ENCODE measurements at regions not wholly inside any gene's neighbourhood (a gene's known extent, or its start where the extent isn't known, plus 50 kb on each side); places are given as distances from the start of the nearest gene placed in this dataset.

DNA sequence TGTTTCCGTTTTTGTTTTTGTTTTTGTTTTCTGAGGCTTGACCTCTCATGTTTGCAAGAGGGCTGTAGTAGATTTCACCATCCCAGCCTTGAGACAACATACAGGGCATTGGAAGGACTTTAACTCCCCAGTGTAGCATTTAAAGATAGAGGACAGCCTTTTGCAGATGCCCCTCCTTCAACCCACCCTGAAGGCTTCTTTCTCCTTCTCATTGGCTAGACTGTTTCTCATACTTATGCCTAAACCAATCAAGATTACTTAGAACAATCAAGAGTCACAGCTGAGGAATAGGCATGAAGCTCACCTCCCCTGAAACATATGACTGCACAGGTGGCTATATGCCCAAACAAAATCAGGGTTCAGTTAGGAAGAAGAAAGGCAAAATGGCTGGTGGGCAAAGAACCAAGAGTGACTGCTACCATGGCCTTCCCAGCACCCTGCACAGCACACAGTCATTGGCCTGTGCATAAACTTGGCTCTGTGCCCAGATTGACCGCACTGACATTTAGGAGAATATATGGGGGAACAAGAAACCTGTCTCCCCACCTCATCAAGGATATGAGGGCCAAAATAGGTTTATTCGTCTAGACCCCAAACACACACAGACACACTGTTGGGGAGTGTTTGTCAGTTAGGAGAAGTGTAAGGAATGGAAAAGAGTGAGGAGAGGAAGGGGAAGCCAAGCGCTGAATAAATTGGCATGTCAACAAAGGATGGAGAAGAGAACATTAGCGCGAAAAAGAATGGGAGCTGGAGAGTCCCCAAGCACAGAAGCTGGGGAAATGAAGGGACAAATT is 137.3 kb upstream of the RANBP3L start:
- WGBS, 5 donors = 83 to 88% (median 85%) methylated on average over 6 of the region's 6 CpGs
- Histone ChIP-seq H3K9me3 (no peaks in the 10 kb centered on the region), H3K27me3 (no peaks in the 10 kb centered on the region), H3K4me3 (no peak overlapping the region), H3K36me3 (no peaks in the 10 kb centered on the region), H3K4me1 (peaks cover 8 to 19% (median 10%) of the 10 kb centered on the region in 4 donors), H3K27ac (no peak overlapping the region)
- DNase-seq = no peak
- intact Hi-C loops (cut with DNase I; ENCODE audit: low total_unique reads) = no loop called here
- TF ChIP-seq POLR2AphosphoS5 (IDR thresholded peaks at IDR 0.05) = no peak
- no peak for TF ChIP-seq EP300 (IDR thresholded peaks at IDR 0.05)
- no peak for TF ChIP-seq POLR2A (IDR thresholded peaks at IDR 0.05)
- no peak for TF ChIP-seq CTCF (IDR thresholded peaks at IDR 0.05)

DNA sequence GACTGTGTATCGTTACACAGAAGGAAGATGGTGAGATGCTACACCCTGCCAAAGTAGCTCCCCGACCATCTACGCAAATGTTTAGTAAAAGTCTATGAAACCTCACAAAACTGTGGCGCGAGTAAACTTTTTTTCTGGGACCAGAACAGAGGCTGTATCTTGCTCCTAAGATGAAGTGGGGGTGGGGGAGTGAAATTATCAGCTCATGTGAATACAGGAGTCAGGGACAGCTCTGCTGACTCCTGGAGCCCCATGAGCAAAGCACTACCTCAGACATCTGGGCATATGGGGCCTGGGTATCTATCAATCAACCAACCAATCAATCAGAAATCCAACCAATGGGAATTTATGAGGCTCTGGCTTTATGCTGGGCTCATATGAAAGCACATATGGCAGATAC is 138.6 kb upstream of the RANBP3L start:
- intact Hi-C loops (cut with DNase I; ENCODE audit: low total_unique reads) = no loop called here
- no peak overlapping the region for H3K4me3 ChIP-seq
- no peaks in the 10 kb centered on the region for H3K36me3 ChIP-seq
- WGBS, 5 donors = 88 to 97% (median 92%) methylated on average over 5 of the region's 5 CpGs
- H3K4me1 ChIP-seq = peaks cover 17 to 33% (median 20%) of the 10 kb centered on the region in 4 donors
- no peak for DNase-seq
- H3K9me3 ChIP-seq = no peaks in the 10 kb centered on the region
- H3K27ac ChIP-seq = no peak overlapping the region
- H3K27me3 ChIP-seq = no peaks in the 10 kb centered on the region
- TF ChIP-seq CTCF (IDR thresholded peaks at IDR 0.05) (no peak), POLR2AphosphoS5 (IDR thresholded peaks at IDR 0.05) (no peak), POLR2A (IDR thresholded peaks at IDR 0.05) (no peak), EP300 (IDR thresholded peaks at IDR 0.05) (no peak)

DNA sequence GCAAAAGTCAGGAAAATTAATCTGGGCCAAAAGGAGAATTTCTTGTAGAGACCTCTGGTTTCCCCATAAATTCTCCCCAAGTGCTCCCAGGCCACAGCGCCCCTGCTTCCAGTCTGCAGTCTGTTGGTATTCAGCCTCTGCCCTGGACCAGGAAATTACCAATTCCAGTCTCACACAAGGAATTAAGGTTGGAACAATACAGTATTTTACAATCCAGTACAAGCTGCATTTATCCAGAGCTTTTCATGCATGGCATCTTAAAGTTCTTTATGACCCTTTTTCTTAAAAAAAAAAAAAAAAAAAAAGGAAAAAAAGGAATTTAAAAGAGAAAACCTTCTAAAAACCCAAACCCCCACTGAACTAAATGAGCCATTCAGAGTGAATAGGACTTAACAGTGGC is 139.6 kb upstream of the RANBP3L start:
- Histone ChIP-seq H3K27me3 (no peaks in the 10 kb centered on the region), H3K9me3 (no peaks in the 10 kb centered on the region), H3K4me3 (no peak overlapping the region), H3K4me1 (peaks cover 17 to 33% (median 21%) of the 10 kb centered on the region in 4 donors), H3K36me3 (no peaks in the 10 kb centered on the region), H3K27ac (no peak overlapping the region)
- no peak for TF ChIP-seq CTCF (IDR thresholded peaks at IDR 0.05)
- no peak for TF ChIP-seq POLR2AphosphoS5 (IDR thresholded peaks at IDR 0.05)
- no peak for TF ChIP-seq EP300 (IDR thresholded peaks at IDR 0.05)
- no peak for TF ChIP-seq POLR2A (IDR thresholded peaks at IDR 0.05)
- WGBS, 5 donors = 86 to 95% (median 86%) methylated on average over 1 of the region's 1 CpG
- no peak for DNase-seq
- intact Hi-C loops (cut with DNase I; ENCODE audit: low total_unique reads) = no loop called here

- TF ChIP-seq POLR2AphosphoS5 (IDR thresholded peaks at IDR 0.05) (peak in 2 of 3 donors; percentile 20 to 36), CTCF (IDR thresholded peaks at IDR 0.05) (no peak)
- H3K27ac ChIP-seq = peak overlapping the region in 3 of 5 donors; percentile 39 to 66 (median 46)
- WGBS, 5 donors = 44 to 61% (median 53%) methylated on average over 7 of the region's 7 CpGs
- intact Hi-C loops (cut with DNase I; ENCODE audit: low total_unique reads) = no loop called here
- no peaks in the 10 kb centered on the region for H3K27me3 ChIP-seq
- DNase-seq = peak; percentile 23 to 57
- H3K4me3 ChIP-seq = no peak overlapping the region
- no peaks in the 10 kb centered on the region for H3K9me3 ChIP-seq
- H3K4me1 ChIP-seq = peaks cover 17 to 33% (median 21%) of the 10 kb centered on the region in 4 donors
- H3K36me3 ChIP-seq = no peaks in the 10 kb centered on the region
Observed at GRCh38 chr5:36442352-36442751, 140.7 kb upstream of the RANBP3L start.

All from stomach (tissue), 8 donors.